ENCODE measurements at regions not wholly inside any gene's neighbourhood (a gene's known extent, or its start where the extent isn't known, plus 50 kb on each side); places are given as distances from the start of the nearest gene placed in this dataset.

- no peaks in the 10 kb centered on the region for H3K4me1 Mint-ChIP-seq (ENCODE audit: low read depth)
- H3K4me3 Mint-ChIP-seq, result no peak overlapping the region
- intact Hi-C loops (cut with micrococcal nuclease), result no loop called here
- H3K36me3 Mint-ChIP-seq (ENCODE audit: low read depth), result no peaks in the 10 kb centered on the region
- DNase-seq (ENCODE audit: low spot score), result no peak
- peaks cover 6% of the 10 kb centered on the region for H3K9me3 Mint-ChIP-seq
- H3K27me3 Mint-ChIP-seq (ENCODE audit: insufficient read depth), result no peaks in the 10 kb centered on the region
- no peak overlapping the region for H3K27ac Mint-ChIP-seq
These were observed 148.8 kb upstream of the FBXL17 start for GRCh38 chr5:108530706-108531105.

DNA sequence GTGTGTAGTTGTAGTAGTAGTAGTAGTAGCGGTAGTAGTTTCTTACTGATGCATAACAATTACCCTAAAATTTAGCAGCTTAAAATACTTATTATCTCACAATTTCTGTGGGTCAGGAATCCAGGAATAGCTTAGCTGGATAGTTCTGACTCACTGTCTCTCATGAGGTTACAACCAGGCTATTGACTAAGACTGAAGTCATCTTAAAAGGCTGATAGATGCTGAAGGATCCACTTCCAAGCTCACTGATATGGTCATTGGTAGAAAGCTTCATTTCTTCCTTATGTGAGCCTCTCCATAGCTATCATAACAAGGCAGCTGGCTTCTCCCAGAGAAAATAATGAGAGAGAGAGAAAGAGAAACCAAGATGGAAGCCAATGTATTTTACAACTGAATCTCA is 147.5 kb upstream of the FBXL17 start:
- DNase-seq (ENCODE audit: low spot score), result no peak
- no peaks in the 10 kb centered on the region for H3K27me3 Mint-ChIP-seq (ENCODE audit: insufficient read depth)

DNA sequence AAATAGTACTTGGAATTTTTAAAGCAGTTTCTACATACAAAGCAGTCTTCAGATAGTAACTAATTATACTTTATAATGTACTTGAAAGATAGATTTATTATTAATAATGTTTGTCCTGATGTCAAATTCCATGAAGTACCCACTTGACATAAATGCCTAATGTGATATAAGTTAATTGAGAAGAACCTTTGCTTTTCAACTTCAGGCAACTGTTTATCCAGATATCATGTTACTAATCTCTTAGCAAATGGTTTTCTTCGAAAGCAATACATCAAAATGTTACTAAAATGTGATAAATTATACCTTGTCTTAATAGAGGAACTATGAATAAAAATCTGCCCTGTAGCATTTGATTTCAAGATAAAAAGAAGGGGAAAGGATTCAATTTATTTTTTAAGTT is 146.8 kb upstream of the FBXL17 start:
- DNase-seq (ENCODE audit: low spot score), result no peak
- Mint-ChIP-seq H3K4me3 (no peak overlapping the region), H3K36me3 (ENCODE audit: low read depth) (no peaks in the 10 kb centered on the region), H3K9me3 (peaks cover 6% of the 10 kb centered on the region), H3K27ac (no peak overlapping the region), H3K4me1 (ENCODE audit: low read depth) (no peaks in the 10 kb centered on the region), H3K27me3 (ENCODE audit: insufficient read depth) (no peaks in the 10 kb centered on the region)
- intact Hi-C loops (cut with micrococcal nuclease), result no loop called here

More for the DNA sequence above, 147.5 kb upstream of the FBXL17 start:
- intact Hi-C loops (cut with micrococcal nuclease), result no loop called here
- Mint-ChIP-seq H3K27ac (no peak overlapping the region), H3K4me1 (ENCODE audit: low read depth) (no peaks in the 10 kb centered on the region), H3K4me3 (no peak overlapping the region), H3K9me3 (peaks cover 6% of the 10 kb centered on the region), H3K36me3 (ENCODE audit: low read depth) (no peaks in the 10 kb centered on the region)

- H3K9me3 Mint-ChIP-seq, result peaks cover 6% of the 10 kb centered on the region
- no peaks in the 10 kb centered on the region for H3K27me3 Mint-ChIP-seq (ENCODE audit: insufficient read depth)
- H3K36me3 Mint-ChIP-seq (ENCODE audit: low read depth), result no peaks in the 10 kb centered on the region
- no peak overlapping the region for H3K4me3 Mint-ChIP-seq
- DNase-seq (ENCODE audit: low spot score), result no peak
- H3K4me1 Mint-ChIP-seq (ENCODE audit: low read depth), result no peaks in the 10 kb centered on the region
- H3K27ac Mint-ChIP-seq, result no peak overlapping the region
- intact Hi-C loops (cut with micrococcal nuclease), result loop anchor here (5.0 kb wide), 2 partner anchors 158 to 953 kb away; no protein-coding TSS in a partner anchor
These were observed 142.7 kb upstream of the FBXL17 start for GRCh38 chr5:108524564-108524963.

DNA sequence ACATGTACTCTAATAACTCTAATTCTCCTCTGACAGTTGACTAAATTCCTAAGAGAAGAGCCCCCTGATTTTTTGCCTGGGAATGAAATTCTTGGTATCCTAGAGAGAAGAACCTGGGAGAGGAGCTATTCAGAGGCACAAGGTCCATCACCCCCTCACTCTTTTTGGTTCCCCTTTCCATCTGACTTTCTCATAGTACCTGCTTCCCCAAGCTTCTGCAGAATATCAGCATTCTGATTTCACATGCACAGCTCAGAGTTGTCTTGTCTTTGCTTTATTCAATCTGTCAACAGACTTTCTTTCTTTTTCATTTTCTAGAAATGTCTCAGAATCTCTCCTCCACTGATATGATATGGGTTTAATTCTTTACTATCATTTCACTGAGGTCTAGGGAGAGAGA is 141.5 kb upstream of the FBXL17 start:
- Mint-ChIP-seq H3K9me3 (peaks cover 6% of the 10 kb centered on the region), H3K4me1 (ENCODE audit: low read depth) (no peaks in the 10 kb centered on the region), H3K27me3 (ENCODE audit: insufficient read depth) (no peaks in the 10 kb centered on the region), H3K36me3 (ENCODE audit: low read depth) (no peaks in the 10 kb centered on the region), H3K27ac (no peak overlapping the region), H3K4me3 (no peak overlapping the region)
- no peak for DNase-seq (ENCODE audit: low spot score)
- intact Hi-C loops (cut with micrococcal nuclease), result loop anchor here (2.0 to 5.0 kb wide), 3 partner anchors 159 to 954 kb away; no protein-coding TSS in a partner anchor

- Mint-ChIP-seq H3K4me1 (ENCODE audit: low read depth) (no peaks in the 10 kb centered on the region), H3K36me3 (ENCODE audit: low read depth) (no peaks in the 10 kb centered on the region), H3K27ac (no peak overlapping the region), H3K4me3 (no peak overlapping the region), H3K9me3 (peaks cover 6% of the 10 kb centered on the region), H3K27me3 (ENCODE audit: insufficient read depth) (peaks cover 3% of the 10 kb centered on the region)
- intact Hi-C loops (cut with micrococcal nuclease), result loop anchor here (2.0 to 5.0 kb wide), 3 partner anchors 160 to 955 kb away; no protein-coding TSS in a partner anchor
- no peak for DNase-seq (ENCODE audit: low spot score)
These were observed 140.1 kb upstream of the FBXL17 start for GRCh38 chr5:108521841-108522506.

DNA sequence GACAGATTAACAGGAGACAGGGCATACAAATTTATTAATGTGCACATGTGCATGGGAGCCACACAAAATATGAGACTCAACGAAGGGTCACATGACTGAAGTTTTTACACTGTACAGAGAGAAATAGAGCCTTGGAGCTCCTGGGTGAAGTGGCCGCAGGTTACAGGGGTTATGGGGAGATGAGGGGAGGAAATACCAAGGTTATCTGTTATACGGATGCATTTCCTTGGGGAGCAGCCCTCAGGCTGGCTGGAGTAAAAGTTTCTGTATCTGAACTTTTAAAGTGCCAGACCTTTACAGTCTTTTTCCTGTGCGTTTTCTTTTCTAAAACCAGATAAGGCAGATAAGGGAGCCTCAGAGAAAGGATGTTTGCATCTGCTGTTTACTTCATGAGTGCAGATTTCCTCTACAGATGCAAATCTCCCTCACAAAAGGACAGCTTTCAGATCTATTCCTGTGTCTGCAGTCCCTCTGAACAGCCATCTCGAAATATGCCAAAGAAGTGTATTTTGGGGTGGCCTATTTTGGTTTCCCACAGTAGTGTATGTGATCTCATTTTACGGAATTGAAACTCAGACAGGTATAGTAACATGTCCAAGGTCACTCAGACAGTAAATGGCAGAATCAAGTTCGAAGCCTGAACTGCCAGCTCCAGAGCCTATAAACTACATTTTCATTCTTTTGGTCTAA is 139.3 kb upstream of the FBXL17 start:
- Mint-ChIP-seq H3K27ac (no peak overlapping the region), H3K36me3 (ENCODE audit: low read depth) (no peaks in the 10 kb centered on the region), H3K27me3 (ENCODE audit: insufficient read depth) (peaks cover 3% of the 10 kb centered on the region), H3K4me3 (no peak overlapping the region), H3K4me1 (ENCODE audit: low read depth) (no peaks in the 10 kb centered on the region), H3K9me3 (peaks cover under 1% of the 10 kb centered on the region)
- intact Hi-C loops (cut with micrococcal nuclease), result loop anchor here (5.0 kb wide), 2 partner anchors 161 to 956 kb away; no protein-coding TSS in a partner anchor
- no peak for DNase-seq (ENCODE audit: low spot score)

DNA sequence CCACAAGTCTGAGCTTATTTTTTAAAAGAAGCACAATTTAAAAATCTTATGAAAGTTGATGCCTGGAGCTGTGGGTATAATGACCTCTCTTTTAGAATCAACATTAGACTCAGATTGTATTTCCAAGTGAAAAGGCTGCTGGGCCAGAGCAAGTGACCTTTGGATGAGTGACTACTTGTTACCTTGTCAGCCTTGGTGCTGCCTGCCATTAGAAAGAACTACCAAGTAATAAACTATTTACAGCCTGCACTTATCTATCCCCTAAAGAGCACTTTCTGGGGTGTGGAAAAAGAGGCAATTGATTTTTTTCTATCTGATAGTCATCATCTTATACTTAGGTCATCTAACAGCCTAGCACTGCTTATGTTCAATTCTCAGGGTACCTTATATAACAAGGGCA is 134.9 kb upstream of the FBXL17 start:
- no peak for DNase-seq (ENCODE audit: low spot score)
- intact Hi-C loops (cut with micrococcal nuclease), result no loop called here

GRCh38 chr5:108515517-108516105 is 133.7 kb upstream of the FBXL17 start:
- Mint-ChIP-seq H3K36me3 (ENCODE audit: low read depth) (no peaks in the 10 kb centered on the region), H3K4me1 (ENCODE audit: low read depth) (no peaks in the 10 kb centered on the region), H3K27me3 (ENCODE audit: insufficient read depth) (peaks cover 3% of the 10 kb centered on the region), H3K27ac (no peak overlapping the region), H3K9me3 (no peaks in the 10 kb centered on the region), H3K4me3 (no peak overlapping the region)
- intact Hi-C loops (cut with micrococcal nuclease), result no loop called here
- no peak for DNase-seq (ENCODE audit: low spot score)

More for the DNA sequence above, 134.9 kb upstream of the FBXL17 start:
- Mint-ChIP-seq H3K36me3 (ENCODE audit: low read depth) (no peaks in the 10 kb centered on the region), H3K27ac (no peak overlapping the region), H3K4me3 (no peak overlapping the region), H3K4me1 (ENCODE audit: low read depth) (no peaks in the 10 kb centered on the region), H3K27me3 (ENCODE audit: insufficient read depth) (peaks cover 3% of the 10 kb centered on the region), H3K9me3 (no peaks in the 10 kb centered on the region)

DNA sequence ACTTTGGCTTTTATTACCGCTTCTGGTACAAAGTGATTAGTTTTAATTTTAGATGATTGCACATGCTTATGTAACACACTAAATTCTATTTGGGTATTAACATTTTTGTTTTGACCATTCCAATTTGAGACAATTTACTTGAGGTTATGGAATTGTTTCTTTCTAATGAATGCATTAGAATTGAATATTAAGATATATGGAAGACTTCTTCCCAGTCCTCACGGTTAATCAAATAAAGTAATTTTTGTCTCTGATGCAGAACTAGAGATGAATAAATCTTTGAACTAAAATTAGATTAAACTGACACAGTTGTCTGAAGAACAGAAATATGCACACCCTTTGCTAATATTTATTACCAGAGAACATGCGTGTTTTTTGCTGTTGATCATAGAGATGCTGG is 127.1 kb upstream of the FBXL17 start:
- DNase-seq (ENCODE audit: low spot score), result no peak
- Mint-ChIP-seq H3K4me3 (no peak overlapping the region), H3K36me3 (ENCODE audit: low read depth) (no peaks in the 10 kb centered on the region), H3K4me1 (ENCODE audit: low read depth) (no peaks in the 10 kb centered on the region), H3K27ac (no peak overlapping the region), H3K27me3 (ENCODE audit: insufficient read depth) (no peaks in the 10 kb centered on the region), H3K9me3 (no peaks in the 10 kb centered on the region)
- intact Hi-C loops (cut with micrococcal nuclease), result no loop called here

GRCh38 chr5:108507631-108508030 is 125.7 kb upstream of the FBXL17 start:
- Mint-ChIP-seq H3K36me3 (ENCODE audit: low read depth) (no peaks in the 10 kb centered on the region), H3K9me3 (no peaks in the 10 kb centered on the region), H3K27me3 (ENCODE audit: insufficient read depth) (no peaks in the 10 kb centered on the region), H3K4me3 (no peak overlapping the region), H3K27ac (no peak overlapping the region), H3K4me1 (ENCODE audit: low read depth) (no peaks in the 10 kb centered on the region)
- no peak for DNase-seq (ENCODE audit: low spot score)
- intact Hi-C loops (cut with micrococcal nuclease), result no loop called here

GRCh38 chr5:108505608-108506007 is 123.7 kb upstream of the FBXL17 start:
- Mint-ChIP-seq H3K4me1 (ENCODE audit: low read depth) (no peaks in the 10 kb centered on the region), H3K9me3 (no peaks in the 10 kb centered on the region), H3K27me3 (ENCODE audit: insufficient read depth) (no peaks in the 10 kb centered on the region), H3K4me3 (no peak overlapping the region), H3K27ac (no peak overlapping the region), H3K36me3 (ENCODE audit: low read depth) (no peaks in the 10 kb centered on the region)
- intact Hi-C loops (cut with micrococcal nuclease), result no loop called here
- DNase-seq (ENCODE audit: low spot score), result no peak

DNA sequence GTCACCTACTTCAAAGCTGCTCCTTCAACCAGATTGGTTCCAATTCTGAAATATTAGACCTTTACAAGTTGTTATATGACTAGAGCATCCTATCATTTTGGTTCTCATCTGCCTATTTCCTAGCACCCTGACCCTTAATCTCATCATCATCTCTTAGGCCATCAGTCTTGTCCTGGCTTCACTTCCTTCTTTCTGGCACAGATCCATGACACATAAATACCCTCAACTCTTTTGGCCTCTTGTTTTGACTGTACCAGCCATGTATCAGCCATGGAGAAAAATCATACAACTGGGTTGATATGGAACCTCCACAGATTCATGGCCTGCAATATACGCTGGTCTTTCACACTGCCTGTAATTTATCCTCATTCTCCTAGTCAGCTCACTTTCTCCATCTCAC is 123.1 kb upstream of the FBXL17 start:
- H3K27me3 Mint-ChIP-seq (ENCODE audit: insufficient read depth), result no peaks in the 10 kb centered on the region
- no peak for DNase-seq (ENCODE audit: low spot score)
- H3K9me3 Mint-ChIP-seq, result no peaks in the 10 kb centered on the region
- intact Hi-C loops (cut with micrococcal nuclease), result no loop called here
- no peak overlapping the region for H3K4me3 Mint-ChIP-seq
- no peak overlapping the region for H3K27ac Mint-ChIP-seq
- no peaks in the 10 kb centered on the region for H3K4me1 Mint-ChIP-seq (ENCODE audit: low read depth)
- H3K36me3 Mint-ChIP-seq (ENCODE audit: low read depth), result no peaks in the 10 kb centered on the region
